ENCODE measurements at regions not wholly inside any gene's neighbourhood (a gene's known extent, or its start where the extent isn't known, plus 50 kb on each side); places are given as distances from the start of the nearest gene placed in this dataset.

GRCh38 chr9:16197578-16198370, 644.9 kb downstream of the CCDC171 start:
- no peak for DNase-seq

GRCh38 chr9:16198996-16199395, 646.2 kb downstream of the CCDC171 start:
- DNase-seq: no peak

GRCh38 chr9:16202221-16202620, 649.4 kb downstream of the CCDC171 start:
- DNase-seq: no peak

GRCh38 chr9:16202914-16203728, 650.3 kb downstream of the CCDC171 start:
- no peak for DNase-seq

DNA sequence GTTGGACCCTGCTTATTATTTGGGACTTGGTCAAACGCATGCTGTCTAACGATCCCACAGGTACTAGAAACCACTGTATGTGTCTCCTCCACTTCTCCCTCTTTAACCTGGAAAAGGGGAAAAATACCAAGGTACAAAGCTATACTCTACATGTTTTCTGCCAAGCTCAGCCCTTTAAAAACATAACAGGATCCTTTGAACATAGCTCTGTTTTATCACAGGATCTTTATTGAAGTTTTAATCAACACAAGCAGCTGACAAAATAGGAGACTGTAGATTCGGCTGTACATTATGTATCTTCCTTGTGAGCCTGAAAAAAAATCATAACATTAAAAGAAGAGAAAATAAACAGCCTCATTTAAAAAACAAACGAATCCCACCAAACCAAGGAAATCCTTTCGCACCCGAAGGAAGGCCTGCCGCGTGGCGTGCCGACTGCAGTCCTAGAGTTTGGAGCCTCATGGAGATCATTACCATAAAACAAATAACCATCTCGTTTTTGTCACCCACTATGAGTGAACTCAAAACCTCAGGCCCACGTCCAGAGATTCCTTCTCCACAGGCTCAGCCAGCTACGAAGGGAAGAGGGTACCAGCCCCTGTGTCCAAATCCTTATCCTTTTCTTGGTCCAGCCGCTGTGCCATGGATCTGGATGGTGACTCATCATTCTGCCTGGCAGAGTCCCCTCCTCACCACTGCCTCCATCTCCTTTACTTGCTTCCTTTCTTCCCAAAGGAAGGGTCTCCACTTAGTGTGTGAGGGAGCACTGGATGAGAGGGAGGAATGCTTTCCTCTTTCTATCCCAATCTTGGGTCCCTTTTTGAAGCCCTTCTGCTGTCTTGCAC, 651.1 kb downstream of the CCDC171 start:
- no peak for DNase-seq

DNA sequence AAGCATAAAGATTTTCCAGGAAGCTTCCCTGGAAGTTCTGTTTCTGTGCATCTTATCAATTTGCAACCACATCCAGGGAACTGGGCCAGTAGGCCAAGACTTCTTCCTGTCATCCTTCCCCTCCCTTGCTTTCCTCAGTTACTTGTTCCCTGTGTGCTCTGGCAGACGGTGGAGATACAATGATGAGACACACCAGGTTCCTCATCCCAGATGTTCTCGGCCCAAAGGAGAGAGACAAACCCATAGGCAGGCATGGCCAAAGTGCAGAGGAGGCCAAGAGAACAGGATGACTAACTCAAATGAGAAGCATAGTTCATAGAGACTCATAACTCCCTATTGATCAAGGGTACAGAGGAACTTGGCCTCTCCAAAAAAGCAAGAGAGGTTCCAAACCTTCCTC, 652.6 kb downstream of the CCDC171 start:
- DNase-seq: no peak

DNA sequence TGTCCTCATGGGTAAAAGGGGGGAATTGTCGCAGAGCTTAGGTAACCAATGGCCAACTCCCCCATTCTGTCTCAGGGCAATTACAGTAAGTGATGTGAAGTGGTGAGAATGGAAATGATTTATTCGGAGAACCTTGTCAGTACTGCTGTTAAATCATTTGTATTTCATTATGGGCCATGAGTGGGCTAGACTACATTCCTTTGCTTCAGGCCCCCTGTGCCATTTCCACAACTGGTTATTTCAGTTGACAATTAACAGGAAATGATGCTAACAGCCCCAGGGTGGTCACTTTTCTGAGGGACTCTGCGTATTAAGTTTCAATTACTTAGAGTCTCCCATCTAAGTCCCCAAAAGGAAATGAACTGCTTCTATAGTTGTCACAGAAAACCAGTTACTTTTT, 653.7 kb downstream of the CCDC171 start:
- DNase-seq: no peak

DNA sequence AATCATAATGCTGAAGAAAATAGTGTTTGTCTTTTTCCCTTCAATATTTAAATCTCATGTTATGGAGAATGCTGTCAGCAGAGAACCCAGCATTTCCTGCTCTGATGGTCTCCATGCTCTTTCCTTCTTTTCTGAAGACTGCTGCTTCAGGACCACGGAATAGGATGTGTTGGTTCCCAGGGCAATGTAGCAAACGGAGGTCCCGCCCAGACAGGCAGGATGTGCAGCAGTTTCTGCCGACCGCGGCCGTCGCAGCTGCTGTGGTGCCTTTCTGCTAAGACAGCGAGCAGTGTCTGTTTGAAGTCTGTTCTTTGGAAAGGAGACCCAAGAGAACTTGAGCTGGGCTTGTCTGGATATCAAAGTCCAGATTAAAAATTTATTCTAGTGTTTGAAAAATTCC, 654.3 kb downstream of the CCDC171 start:
- DNase-seq: no peak

- no peak for DNase-seq
These were observed 657.6 kb downstream of the CCDC171 start for GRCh38 chr9:16210440-16210839.

DNA sequence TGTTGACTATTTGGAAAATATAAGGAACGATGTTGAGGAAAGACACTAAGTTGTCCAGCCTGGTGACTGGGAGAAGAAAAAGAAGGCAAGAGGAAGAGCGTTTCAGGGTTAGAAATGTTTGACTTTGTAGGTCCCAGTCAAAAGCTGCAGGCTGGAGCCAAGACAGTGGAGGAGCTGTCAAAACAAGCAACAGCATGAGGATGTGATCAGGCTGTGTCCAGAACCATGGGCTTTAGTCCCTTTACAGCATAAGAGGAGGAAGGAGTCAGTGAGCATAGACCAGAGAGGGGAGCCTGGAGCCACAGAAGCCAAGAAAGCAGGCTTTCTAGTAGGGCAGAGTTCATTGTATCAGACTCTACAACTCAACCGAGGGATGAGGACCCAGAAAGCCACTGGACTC, 658.5 kb downstream of the BNC2 start:
- no peak for DNase-seq

DNA sequence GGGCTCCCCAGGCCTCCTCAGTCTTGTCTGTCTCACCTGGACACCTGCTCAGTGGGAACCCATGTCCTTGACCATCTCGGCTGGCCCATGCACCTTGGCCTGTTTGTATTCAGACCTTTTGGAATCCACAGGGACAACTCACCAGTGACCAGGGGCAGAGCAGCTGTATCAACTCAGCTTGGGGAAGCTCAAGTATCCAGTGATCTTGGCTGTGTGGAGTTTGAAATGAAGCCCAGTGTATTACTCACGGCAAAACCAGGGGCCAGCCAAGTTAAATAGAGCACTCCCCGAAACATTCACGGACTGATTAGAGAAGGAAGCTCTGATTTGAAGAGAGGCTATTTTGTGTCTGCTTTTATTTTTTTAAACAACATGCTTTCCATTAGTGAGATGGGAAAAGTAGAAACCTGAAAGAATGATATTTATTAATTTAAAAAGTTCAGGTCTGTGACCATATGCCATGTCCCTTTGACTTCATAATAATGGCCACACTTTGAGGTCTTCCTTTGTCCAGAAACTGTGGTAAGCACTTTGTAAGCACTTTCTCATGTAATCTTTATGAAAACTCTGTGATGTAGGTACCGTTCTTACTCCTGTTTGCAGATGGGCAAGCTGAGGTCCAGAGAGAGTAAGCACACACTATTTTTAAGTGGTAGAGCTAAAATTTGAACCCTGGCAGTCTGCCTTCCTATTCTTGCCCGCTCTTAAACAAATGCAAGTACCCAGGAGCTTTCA, 656.5 kb downstream of the BNC2 start:
- DNase-seq: peak; percentile 76

- no peak for DNase-seq
These were observed 655.7 kb downstream of the BNC2 start for GRCh38 chr9:16214677-16215352.

DNA sequence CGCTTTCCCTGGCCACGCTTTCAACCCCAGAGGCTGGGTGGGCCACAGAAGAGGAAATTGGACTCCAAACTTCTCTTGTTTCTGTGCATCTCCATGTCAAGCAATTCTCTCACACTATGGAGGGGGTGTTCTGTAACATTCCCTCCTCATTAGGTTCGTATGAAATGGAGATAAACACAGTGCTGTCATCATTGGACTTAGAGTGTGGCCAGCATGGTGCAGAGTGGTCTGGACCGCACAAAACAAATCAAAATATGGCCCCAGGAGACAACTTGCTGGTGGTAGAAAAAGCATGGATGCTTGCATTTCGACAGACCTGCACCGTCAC, 655.2 kb downstream of the BNC2 start:
- DNase-seq: no peak

DNA sequence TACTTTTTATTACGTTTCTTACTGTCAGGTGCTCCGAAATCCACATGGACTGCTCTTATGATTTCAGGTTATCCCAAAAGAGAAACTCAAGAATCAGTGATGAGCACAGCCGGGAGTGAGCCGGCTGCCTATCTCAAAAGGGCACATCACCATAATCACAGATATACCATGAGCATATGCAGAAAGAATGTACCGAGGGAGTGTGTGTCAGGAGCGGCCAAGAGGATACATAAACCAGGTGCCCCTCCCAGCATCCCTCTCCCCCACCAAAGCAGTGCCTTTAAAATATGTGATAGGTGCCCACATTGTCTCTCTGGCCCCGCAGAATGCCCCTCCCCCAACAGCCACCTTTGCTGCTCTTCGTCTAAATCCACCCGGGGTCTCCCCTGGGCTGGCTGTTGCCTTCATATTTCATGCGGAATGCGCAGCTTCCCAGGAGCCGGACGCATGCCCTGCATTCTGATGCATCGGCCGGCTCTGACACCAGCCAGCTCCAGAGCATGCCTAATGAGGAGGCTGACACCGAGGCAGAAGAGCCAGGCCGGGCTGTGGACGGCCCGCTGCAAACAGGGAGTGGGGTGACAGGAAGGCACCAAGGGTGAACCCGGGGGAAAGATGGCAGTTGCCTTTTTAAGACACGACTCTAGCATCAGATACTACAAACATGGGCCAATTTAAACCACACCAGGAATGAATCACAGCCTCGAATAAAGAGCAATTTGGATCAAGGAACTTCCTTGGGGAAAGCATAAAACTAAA, 652.3 kb downstream of the BNC2 start:
- no peak for DNase-seq

DNA sequence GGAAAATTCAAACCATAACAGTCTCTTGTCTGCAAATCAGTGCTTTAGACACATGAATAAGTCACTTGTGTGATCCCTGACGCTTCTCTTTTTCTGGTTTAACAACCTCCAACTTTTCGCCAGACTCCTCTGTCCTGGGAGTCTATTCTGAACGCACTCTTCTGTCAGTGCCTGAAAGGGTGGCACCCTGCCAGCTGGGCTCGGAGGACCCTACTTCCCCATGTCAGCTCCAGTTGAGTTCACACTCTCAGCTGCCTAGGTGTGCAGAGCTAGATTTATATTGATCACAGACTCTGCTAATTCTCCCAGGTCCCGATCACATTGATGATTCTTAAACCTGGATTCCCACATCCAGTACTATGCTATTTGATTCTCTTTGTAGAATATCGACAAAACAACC, 649.1 kb downstream of the BNC2 start:
- DNase-seq: no peak

- no peak for DNase-seq
These were observed 648.5 kb downstream of the BNC2 start for GRCh38 chr9:16221822-16222547.

- DNase-seq: no peak
These were observed 647.2 kb downstream of the BNC2 start for GRCh38 chr9:16223074-16223871.

DNA sequence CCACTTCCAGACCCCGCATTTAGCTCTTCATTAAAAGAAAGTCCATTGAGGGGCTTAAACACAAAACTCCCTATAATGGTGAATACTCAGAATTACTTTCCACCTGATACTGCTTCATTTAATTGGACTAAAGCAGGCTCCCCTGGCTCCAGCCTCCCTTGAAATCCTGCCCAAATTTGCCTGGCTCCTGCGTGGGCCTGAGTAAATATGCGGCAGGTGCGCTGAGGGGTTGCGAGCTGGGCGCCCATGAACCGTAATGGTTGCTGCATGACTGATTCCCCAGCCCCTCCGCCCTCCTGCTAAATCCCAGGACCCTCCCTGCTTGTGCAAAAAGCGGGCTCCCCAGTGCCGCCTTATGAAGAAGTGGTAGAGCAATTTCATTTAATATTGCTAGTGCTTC, 639.7 kb downstream of the BNC2 start:
- no peak for DNase-seq

DNA sequence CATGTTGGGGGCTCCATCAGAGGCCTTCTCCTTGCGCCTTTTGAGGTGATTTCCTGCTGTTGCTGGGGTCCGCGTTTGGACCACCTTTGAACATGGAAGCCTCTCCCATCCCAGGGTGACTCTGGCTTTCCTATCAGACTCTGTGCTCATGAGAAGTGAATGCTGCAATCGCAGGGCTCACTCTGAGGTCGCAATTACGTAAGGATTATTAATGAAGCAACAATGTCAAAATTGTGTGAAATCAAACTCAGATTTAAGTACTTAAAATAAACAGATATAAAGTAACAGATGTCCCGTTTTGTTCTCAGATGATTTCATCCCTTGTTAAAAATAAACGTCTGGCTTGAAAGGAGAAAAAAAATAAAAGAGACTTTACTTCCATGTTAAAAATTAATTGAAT, 634.2 kb downstream of the BNC2 start:
- DNase-seq: no peak

Data from renal pelvis (tissue), 1 donor.